ENCODE measurements at regions not wholly inside any gene's neighbourhood (a gene's known extent, or its start where the extent isn't known, plus 50 kb on each side); places are given as distances from the start of the nearest gene placed in this dataset.

GRCh38 chr2:172204309-172204708 lies 101.6 kb upstream of the DLX2 start:
- DNase-seq (ENCODE audit: low read depth, low spot score), result no peak

DNA sequence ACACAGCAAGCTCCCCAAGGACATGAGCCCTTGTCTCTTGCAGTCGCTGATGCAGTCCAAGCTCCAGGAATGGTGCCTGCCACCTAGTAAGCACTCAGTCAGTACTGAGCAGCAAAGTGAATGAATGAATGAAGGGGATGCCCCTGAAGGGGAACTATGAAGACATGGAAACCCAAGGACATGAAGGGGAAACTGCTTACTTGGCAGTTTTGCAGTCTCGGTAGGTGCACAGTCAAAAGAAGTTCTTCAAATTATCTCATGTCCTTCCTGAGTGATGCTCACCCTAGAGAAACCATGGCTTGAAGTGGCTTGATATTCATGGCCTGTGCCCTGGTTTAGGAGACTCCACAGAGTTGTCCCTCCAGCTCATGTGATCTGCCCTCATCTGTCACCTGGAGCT lies 102.1 kb upstream of the DLX2 start:
- no peak for DNase-seq (ENCODE audit: low read depth, low spot score)

DNA sequence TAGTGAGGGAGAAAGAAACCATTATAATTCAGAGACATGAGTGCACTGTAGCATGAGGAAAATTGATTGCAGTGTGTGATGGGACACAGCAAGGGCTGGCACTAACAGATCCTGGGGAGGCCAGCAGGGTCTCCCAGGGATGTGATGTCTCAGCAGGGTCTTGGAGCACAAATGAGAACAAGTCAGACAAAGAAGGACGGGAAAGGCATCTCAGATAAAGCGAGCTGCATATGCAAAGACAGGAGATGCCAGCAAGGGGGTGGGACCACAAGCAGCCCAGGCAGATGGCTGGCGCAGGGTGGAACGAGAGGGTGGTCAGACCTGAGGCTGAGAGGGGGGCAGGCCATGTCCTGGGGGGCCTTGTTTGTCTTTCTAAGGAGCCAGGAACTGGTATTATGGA lies 102.6 kb upstream of the DLX2 start:
- DNase-seq (ENCODE audit: low read depth, low spot score), result no peak

DNA sequence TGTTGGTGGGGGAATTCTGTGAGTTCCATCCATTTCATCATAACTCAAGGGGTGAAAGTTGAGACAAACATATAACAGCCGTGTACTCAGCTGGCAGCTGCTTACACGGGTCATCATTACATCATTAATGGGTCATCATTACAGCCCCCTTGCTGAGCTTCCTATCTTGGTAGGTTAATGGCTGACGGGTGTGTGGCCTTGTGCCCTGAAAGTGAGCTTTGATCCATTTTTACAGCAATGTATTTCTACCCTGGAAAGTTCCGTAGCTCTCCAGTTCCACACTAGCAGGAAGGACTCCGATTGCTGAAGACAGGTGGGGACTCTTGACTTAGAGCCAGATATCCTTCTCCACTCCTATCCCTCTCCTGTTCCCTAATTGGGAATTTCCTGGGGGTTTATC lies 105.2 kb upstream of the DLX2 start:
- no peak for DNase-seq (ENCODE audit: low read depth, low spot score)

GRCh38 chr2:172208791-172209325 lies 106.2 kb upstream of the DLX2 start:
- no peak for DNase-seq (ENCODE audit: low read depth, low spot score)

GRCh38 chr2:172210599-172210998 lies 107.9 kb upstream of the DLX2 start:
- no peak for DNase-seq (ENCODE audit: low read depth, low spot score)

GRCh38 chr2:172211512-172211911 lies 108.8 kb upstream of the DLX2 start:
- no peak for DNase-seq (ENCODE audit: low read depth, low spot score)

GRCh38 chr2:172213116-172213860 lies 110.6 kb upstream of the DLX2 start:
- no peak for DNase-seq (ENCODE audit: low read depth, low spot score)

- DNase-seq (ENCODE audit: low read depth, low spot score), result no peak
These were observed 111.6 kb upstream of the DLX2 start for GRCh38 chr2:172214252-172214651.

- no peak for DNase-seq (ENCODE audit: low read depth, low spot score)
These were observed 112.7 kb upstream of the DLX2 start for GRCh38 chr2:172215172-172215935.

- DNase-seq (ENCODE audit: low read depth, low spot score), result no peak
These were observed 113.2 kb upstream of the DLX2 start for GRCh38 chr2:172215936-172216335.

DNA sequence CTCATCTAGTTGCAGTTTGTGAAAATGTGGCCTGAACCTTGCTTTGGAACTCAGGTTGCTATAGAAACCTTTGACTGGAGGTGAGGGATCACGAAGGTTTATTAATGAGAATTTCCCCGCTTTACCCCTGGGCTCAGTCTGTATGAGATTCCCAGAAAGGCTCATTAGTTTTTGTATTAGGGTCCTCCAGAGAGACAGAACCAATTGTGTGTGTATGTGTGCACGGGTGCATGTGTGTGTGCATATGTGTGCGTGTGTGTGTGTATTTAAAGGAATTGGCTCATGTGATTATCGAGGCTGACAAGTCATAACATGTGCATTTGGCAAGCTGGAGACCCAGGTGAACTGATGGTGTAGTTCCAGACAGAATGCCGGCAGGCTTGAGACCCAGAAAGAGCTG lies 113.8 kb upstream of the DLX2 start:
- no peak for DNase-seq (ENCODE audit: low read depth, low spot score)

- no peak for DNase-seq (ENCODE audit: low read depth, low spot score)
These were observed 116.5 kb upstream of the DLX2 start for GRCh38 chr2:172219201-172219600.

DNA sequence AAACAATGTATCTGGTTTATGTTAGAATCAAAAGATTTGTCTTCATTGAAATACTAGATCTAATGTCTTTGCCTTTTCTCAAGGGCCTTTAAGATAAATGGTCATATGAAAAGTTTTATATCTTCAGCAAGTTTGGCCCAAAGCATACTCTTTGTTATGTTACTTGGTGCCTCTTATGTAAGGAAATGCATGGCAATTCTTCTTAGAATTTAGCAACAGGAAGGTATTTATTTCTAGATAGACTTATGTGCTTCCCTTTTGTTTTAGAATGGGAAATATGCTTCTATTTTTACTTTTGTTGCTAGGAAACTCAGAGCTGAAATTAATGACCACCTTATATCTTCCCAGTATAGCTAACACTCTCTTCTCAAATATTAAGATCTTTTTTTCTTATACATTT lies 117.4 kb upstream of the DLX2 start:
- no peak for DNase-seq (ENCODE audit: low read depth, low spot score)

- no peak for DNase-seq (ENCODE audit: low read depth, low spot score)
These were observed 120.9 kb upstream of the DLX2 start for GRCh38 chr2:172223601-172224054.

DNA sequence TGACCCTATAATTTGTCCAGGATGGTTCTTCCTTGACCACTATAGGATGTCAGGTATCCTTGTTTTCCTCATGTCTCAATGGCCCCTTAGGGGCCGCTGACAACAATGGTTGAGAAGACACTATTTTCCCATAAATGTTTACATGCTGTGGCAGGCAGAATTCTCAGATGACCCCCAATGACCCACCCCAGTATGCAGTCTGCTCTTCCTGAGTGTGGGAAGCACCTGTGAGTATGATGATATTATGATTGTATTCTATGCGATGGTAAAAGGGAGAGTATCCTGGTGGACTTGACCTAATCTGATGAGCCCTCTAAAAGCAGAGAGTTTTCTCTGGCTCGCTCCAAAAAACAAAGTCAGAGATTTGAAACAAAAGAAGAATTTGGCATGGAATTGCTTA lies 123.1 kb upstream of the DLX2 start:
- DNase-seq (ENCODE audit: low read depth, low spot score), result no peak

DNA sequence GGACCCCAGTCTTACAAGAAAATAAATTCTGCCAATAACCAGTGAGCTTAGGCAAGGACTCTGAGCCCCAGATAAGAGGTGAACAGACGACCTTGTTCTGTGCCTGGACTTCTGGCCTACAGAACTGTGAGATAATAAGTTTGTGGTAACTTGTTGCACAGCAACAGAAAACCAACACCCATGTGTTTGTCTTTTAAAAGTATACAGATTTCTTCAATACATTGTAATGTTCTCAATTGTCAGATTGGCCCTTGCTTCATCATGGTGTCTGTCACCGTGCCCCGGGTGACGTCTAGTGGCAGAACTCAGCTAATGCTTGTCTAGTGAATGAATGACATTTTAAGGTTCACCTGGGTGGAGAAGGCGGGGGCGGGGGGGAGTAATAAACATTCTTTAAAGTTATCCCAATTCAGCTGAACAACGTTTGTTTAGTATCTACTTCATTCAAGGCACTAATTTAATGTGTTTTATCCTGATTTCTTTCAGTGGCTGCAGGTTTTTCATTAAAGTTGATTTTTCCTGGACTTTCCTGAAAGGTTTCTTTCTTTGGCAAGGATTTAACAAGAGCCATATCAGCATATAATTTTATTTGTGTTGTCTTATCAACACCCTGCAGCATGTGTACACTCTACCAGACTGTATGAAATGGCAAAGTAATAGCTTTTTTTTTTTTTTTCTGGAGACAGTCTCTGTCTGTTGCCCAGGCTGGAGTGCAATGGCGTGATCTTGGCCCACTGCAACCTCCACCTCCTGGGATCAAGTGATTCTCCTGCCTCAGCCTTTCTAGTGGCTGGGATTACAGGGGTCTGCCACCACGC lies 123.8 kb upstream of the DLX2 start:
- DNase-seq (ENCODE audit: low read depth, low spot score), result no peak

DNA sequence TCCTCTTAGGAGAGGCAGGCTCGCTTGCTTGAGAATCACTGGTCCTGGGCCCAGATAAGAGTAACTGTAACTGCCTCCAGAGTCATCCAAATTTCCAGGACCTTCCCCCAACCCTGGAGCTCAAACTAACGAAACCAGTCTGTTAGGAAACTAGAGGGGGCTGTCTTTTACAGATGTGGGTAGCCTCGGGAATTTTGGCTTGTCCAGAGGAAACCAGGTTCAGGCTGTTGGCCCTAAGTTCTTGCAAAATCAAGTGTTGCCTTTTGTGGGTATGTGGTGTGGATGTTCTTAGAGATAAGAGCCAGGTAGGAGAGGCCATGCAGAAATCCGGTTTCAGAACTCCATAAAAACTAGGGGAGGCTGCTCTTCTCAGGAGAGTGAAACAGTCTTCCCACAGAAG lies 125.0 kb upstream of the DLX2 start:
- DNase-seq (ENCODE audit: low read depth, low spot score), result no peak

GRCh38 chr2:172228177-172228808 lies 125.6 kb upstream of the DLX2 start:
- DNase-seq (ENCODE audit: low read depth, low spot score), result no peak

DNA sequence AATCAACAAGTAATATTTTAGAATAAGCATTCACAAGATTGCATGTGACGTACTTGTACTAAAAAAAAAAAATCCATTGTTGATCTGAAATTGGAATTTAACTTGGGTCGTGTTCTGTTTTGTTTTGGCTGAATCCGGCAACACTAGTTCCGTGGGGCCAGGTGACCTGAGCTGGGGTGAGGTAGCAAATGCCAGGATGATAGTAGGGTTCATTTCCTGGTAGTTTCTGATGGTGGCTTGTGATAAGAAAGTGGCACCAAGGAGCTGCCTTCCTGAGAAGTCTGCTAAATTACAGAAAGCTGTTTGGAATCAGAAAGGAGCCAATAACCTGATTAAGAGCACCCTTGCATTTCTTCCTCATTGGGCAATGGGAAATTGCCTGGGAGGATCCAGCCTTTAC lies 126.4 kb upstream of the DLX2 start:
- DNase-seq (ENCODE audit: low read depth, low spot score), result no peak

- DNase-seq (ENCODE audit: low read depth, low spot score), result no peak
These were observed 127.7 kb upstream of the DLX2 start for GRCh38 chr2:172230332-172230888.

All from activated CD4-positive, CD25-positive, alpha-beta regulatory T cell treated with anti-CD3 and anti-CD28 coated beads, Interleukin-2, amount 50 U/mL, for 16 hours (primary cell).